Adrenal gland (tissue), 9 donors: ENCODE measurements at regions not wholly inside any gene's neighbourhood (a gene's known extent, or its start where the extent isn't known, plus 50 kb on each side); places are given as distances from the start of the nearest gene placed in this dataset.
"Not testable (repeated sequence)": the region's sequence is repeated elsewhere in the genome, so short reads cannot be mapped to it uniquely, and the experiment has no call there.

ENCODE experiments used
- DNase-seq, 7 donors: peaks; one replicate each; pipeline ENCODE4 v3.0.0-alpha.2; 2019 to 2020
- H3K27ac ChIP-seq, 5 donors: fragments of 200-600 bp; sonication (generic) in 4 of 5; 1 replicate in 3 of 5; 2 replicates in 2 of 5; pipeline versions ENCODE4 v1.5.1 to v1.8.0; 2016 to 2020; ENCODE audit warnings: mild to moderate bottlenecking in 1 of 5
- H3K27me3 ChIP-seq: fragments of 200-600 bp; 2 replicates; pipeline ENCODE4 v1.8.0; 2021
- H3K36me3 ChIP-seq, 2 donors: fragments of 200-600 bp; replicated peaks in 1 of 2; 1 replicate in 1 of 2; 2 replicates in 1 of 2; pipeline versions ENCODE4 v1.5.1 to v1.8.0; 2018 to 2022
- H3K4me1 ChIP-seq, 2 donors: fragments of 200-600 bp; replicated peaks in 1 of 2; 1 replicate in 1 of 2; 2 replicates in 1 of 2; pipeline versions ENCODE4 v1.5.1 to v1.8.0; 2018 to 2021
- H3K4me3 ChIP-seq, 4 donors: fragments of 200-600 bp; sonication (generic) in 3 of 4; one replicate each; pipeline ENCODE4 v1.5.1; 2016 to 2018
- H3K9me3 ChIP-seq, 3 donors: fragments of 200-600 bp; sonication (generic) in 1 of 3; replicated peaks in 1 of 3; 1 replicate in 2 of 3; 2 replicates in 1 of 3; pipeline versions ENCODE4 v1.5.1 to v1.8.0; 2016 to 2021
- POLR2A ChIP-seq, 2 donors: fragments of 450-650 bp; IDR thresholded peaks; one replicate each; pipeline ENCODE4 v1.6.1; 2017; ENCODE audit warnings: antibody characterized with exemption in 2 of 2, mild to moderate bottlenecking in 2 of 2, moderate library complexity in 1 of 2
- WGBS, 4 donors: extraction: QIAGEN DNeasy Blood & Tissue Kit in 2 of 4; methylation state at CpG; one replicate each; pipeline versions ENCODE4 v1.1.5 to v1.1.7; 2013 to 2017; 5-methylcytosine and 5-hydroxymethylcytosine counted together
- intact Hi-C, 2 donors: fragments of 100-400 bp; cut with DNase I; formaldehyde crosslinking; loops; one replicate each; pipeline versions ENCODE4 v1.14.1 to v1.15.0; 2022 to 2023
- TF ChIP-seq, protein P1 (sequence below), 6 experiments: fragments of 450-650 bp in 4 of 6; fragments of 200-600 bp in 2 of 6; sonication (generic) in 1 of 6; IDR thresholded peaks; 1 replicate in 5 of 6; 2 replicates in 1 of 6; pipeline versions ENCODE4 v1.5.1 to v1.8.0; 2016 to 2021; ENCODE audit warnings: antibody characterized with exemption in 6 of 6, mild to moderate bottlenecking in 2 of 6, moderate library complexity in 1 of 6
- donor health status: healthy with polysubstance abuse.
- donor health status: Bipolar disorder and iron deficiency.
- donor health status: DM: yes; HTN: yes; CAD: no.
- donor health status: DM: no; HTN: no; CAD: no.
- donor health status: DM: no; HTN: no; CAD: no.

DNA sequence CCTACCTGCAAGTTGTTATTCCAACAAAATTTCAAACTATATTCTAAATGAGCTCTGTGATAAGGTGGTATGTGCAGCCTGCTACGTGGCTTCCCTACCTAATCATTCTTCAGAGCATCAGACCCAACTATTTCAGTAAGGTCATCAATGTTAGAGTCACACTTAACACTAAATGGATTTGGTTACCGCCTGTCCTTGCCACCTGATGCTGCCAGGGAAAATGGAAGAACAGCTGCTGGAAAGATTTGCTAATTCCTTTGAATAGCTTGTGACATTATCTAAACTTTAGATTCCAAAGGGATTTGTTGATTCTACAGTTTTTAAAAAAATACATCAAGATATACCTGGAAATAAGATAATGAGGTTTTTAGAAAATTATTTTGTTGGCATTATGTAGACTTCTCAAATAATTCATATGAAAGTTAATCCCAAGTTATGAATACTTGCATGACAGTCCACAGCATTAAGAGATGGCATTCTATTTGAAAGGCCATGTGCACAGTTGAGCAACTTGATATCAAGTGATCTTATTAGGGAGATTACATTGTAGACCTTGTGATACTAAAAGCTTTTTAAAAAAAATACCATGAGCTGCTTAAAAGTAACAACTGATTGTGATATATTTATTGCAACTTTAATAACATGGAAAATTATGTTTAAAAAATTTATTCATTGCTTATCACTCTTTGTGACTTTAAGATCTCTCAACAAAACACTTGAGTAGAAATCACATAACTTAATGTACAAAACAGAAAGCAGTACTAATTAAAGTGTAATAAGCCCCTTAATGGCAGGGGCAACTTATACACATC is 98.3 kb upstream of the UGP2 start:
- Histone ChIP-seq H3K4me3 (no peak overlapping the region), H3K4me1 (peaks cover 9 to 14% of the 10 kb centered on the region in 2 donors), H3K27me3 (no peaks in the 10 kb centered on the region), H3K9me3 (no peaks in the 10 kb centered on the region), H3K36me3 (no peaks in the 10 kb centered on the region), H3K27ac (no peak overlapping the region)
- DNase-seq, result no peak
- no peak for TF ChIP-seq POLR2A (IDR thresholded peaks at IDR 0.05)
- TF ChIP-seq, protein P1, sequence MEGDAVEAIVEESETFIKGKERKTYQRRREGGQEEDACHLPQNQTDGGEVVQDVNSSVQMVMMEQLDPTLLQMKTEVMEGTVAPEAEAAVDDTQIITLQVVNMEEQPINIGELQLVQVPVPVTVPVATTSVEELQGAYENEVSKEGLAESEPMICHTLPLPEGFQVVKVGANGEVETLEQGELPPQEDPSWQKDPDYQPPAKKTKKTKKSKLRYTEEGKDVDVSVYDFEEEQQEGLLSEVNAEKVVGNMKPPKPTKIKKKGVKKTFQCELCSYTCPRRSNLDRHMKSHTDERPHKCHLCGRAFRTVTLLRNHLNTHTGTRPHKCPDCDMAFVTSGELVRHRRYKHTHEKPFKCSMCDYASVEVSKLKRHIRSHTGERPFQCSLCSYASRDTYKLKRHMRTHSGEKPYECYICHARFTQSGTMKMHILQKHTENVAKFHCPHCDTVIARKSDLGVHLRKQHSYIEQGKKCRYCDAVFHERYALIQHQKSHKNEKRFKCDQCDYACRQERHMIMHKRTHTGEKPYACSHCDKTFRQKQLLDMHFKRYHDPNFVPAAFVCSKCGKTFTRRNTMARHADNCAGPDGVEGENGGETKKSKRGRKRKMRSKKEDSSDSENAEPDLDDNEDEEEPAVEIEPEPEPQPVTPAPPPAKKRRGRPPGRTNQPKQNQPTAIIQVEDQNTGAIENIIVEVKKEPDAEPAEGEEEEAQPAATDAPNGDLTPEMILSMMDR (IDR thresholded peaks at IDR 0.05), result no peak
- intact Hi-C loops, result no loop called here
- 90 to 98% (median 90%) methylated on average over 2 of the region's 2 CpGs for WGBS, 4 donors

DNA sequence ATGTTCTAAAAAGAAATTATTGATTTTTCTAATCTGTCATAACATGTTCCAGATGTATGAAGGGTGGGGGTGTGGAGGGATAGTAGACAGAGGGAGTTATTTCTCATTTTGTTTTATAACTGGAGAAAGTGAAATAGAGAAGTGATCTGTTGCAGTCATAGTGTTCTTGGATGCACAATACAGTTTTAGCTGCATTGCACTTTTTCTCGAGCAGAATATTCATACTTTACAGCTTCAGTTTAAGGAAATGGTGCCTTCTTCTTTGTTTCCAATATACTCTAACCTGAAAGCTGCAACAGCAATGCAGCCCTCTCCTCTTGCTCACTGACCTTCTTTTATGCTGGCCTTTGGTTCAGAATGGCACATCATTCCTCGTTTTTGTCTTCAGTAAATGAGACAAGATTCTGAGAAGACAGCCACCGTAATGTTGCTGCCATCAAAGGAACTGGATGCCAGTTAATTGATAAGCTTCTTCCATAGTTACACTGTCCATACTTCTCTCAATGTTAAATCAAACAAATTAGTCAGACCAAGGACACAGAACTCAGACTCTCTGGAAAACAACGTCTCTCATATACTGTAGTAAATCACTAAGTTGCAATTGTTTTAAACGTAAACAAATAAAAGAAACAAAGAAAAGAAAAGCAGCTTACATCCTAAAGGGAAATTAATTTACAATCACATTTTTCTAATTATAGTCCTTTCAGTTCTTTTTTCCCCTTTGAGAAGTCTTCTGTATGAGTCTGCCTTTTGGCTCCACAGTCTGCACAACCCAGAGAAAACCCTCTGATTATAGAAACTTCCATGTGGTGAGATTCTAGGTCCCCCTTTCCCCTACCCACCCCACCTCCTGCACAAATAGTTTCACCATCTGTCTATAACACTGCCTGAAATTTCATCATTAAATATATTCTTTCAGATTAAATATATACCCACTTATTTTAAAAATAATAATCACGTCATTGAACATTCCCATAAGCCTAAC is 97.4 kb upstream of the UGP2 start:
- H3K9me3 ChIP-seq, result no peaks in the 10 kb centered on the region
- H3K27ac ChIP-seq, result no peak overlapping the region
- WGBS, 4 donors, result 44 to 51% (median 48%) methylated on average over 6 of the region's 6 CpGs
- TF ChIP-seq, protein P1 (IDR thresholded peaks at IDR 0.05), result no peak
- TF ChIP-seq POLR2A (IDR thresholded peaks at IDR 0.05), result no peak
- no peaks in the 10 kb centered on the region for H3K36me3 ChIP-seq
- no peak overlapping the region for H3K4me3 ChIP-seq
- H3K4me1 ChIP-seq, result peaks cover 9 to 14% of the 10 kb centered on the region in 2 donors
- DNase-seq, result no peak
- intact Hi-C loops, result no loop called here
- H3K27me3 ChIP-seq, result no peaks in the 10 kb centered on the region

DNA sequence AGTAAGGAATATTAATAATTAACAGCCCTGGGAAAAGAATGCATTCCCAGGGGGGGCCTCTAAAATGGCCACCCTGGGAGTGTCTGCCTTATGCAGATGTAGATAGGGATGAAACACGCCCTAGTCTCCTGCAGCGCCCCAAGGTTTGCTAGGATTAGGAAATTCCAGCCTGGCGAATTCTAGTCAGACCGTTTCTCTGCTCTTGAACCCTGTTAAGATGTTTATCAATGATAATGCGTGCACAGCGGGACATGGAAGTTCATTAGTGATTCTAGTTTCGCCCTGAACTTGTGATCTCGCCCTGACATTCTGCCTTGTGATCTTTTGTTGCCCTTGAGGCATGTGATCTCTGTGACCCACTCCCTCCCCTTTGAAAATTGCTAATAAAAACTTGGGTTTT is 95.1 kb upstream of the UGP2 start:
- H3K27ac ChIP-seq, intact Hi-C loops, DNase-seq, H3K27me3 ChIP-seq, H3K36me3 ChIP-seq, H3K9me3 ChIP-seq, H3K4me3 ChIP-seq: not testable (repeated sequence)
- peaks cover 9 to 14% of the 10 kb centered on the region in 2 donors for H3K4me1 ChIP-seq
- WGBS, 4 donors, result 77 to 94% (median 92%) methylated on average over 8 of the region's 8 CpGs

DNA sequence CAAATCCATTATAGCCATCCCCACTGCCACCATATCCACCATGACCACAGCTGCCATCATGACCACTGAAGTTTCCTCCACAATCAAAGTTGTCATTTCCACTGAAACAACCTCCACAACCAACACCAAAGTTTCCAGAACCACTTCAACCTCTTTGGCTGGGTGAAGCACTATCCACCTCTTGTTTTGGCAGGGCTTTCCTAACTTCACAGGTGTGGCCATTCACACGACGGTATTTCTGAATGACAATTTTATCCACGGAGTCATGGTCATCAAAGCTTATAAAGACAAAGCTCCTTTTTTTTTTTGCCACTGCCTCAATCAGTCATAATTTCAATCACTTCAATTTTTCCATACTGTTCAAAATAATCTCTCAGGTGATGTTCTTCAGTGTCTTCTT is 89.8 kb upstream of the UGP2 start:
- no peak for DNase-seq
- 91 to 98% (median 92%) methylated on average over 3 of the region's 3 CpGs for WGBS, 4 donors
- intact Hi-C loops, result no loop called here
- TF ChIP-seq, protein P1 (IDR thresholded peaks at IDR 0.05), result no peak
- no peak for TF ChIP-seq POLR2A (IDR thresholded peaks at IDR 0.05)
- no peaks in the 10 kb centered on the region for H3K4me1 ChIP-seq
- H3K9me3 ChIP-seq, result no peaks in the 10 kb centered on the region
- no peak overlapping the region for H3K4me3 ChIP-seq
- H3K27me3 ChIP-seq, result no peaks in the 10 kb centered on the region
- no peaks in the 10 kb centered on the region for H3K36me3 ChIP-seq
- H3K27ac ChIP-seq, result no peak overlapping the region
